Left forelimb (tissue), 1 donor: ENCODE measurements at regions not wholly inside any gene's neighbourhood (a gene's known extent, or its start where the extent isn't known, plus 50 kb on each side); places are given as distances from the start of the nearest gene placed in this dataset.

Experiments
- DNase-seq: peaks from one replicate; pipeline ENCODE4 v3.0.0-alpha.2; 2018; ENCODE audit warnings: low spot score

GRCh38 chr6:138577151-138577915 is 78.0 kb upstream of the NHSL1 start:
- DNase-seq, result no peak

- no peak for DNase-seq
Measured at GRCh38 chr6:138580040-138580439, 80.7 kb upstream of the NHSL1 start.

GRCh38 chr6:138580801-138581200 is 81.5 kb upstream of the NHSL1 start:
- DNase-seq, result no peak

- no peak for DNase-seq
Measured at GRCh38 chr6:138582573-138582972, 83.3 kb upstream of the NHSL1 start.

GRCh38 chr6:138586638-138587037 is 87.3 kb upstream of the NHSL1 start:
- DNase-seq, result no peak

- DNase-seq, result no peak
Measured at GRCh38 chr6:138588805-138589434, 89.6 kb upstream of the NHSL1 start.

GRCh38 chr6:138590796-138591709 is 91.8 kb upstream of the NHSL1 start:
- no peak for DNase-seq

- no peak for DNase-seq
Measured at GRCh38 chr6:138592749-138593123, 93.4 kb upstream of the NHSL1 start.

- no peak for DNase-seq
Measured at GRCh38 chr6:138593124-138593877, 94.0 kb upstream of the NHSL1 start.

GRCh38 chr6:138593909-138594757 is 94.8 kb upstream of the NHSL1 start:
- no peak for DNase-seq

- DNase-seq, result no peak
Measured at GRCh38 chr6:138594758-138595140, 95.5 kb upstream of the NHSL1 start.

- DNase-seq, result no peak
Measured at GRCh38 chr6:138596126-138596525, 96.8 kb upstream of the NHSL1 start.

- no peak for DNase-seq
Measured at GRCh38 chr6:138596591-138596990, 97.3 kb upstream of the NHSL1 start.

GRCh38 chr6:138597336-138597735 is 98.0 kb upstream of the NHSL1 start:
- no peak for DNase-seq

- no peak for DNase-seq
Measured at GRCh38 chr6:138598562-138599173, 99.4 kb upstream of the NHSL1 start.

GRCh38 chr6:138600261-138600660 is 101.0 kb upstream of the NHSL1 start:
- no peak for DNase-seq

GRCh38 chr6:138600726-138601125 is 101.4 kb upstream of the NHSL1 start:
- no peak for DNase-seq

- no peak for DNase-seq
Measured at GRCh38 chr6:138601128-138601527, 101.8 kb upstream of the NHSL1 start.

- no peak for DNase-seq
Measured at GRCh38 chr6:138605958-138606357, 106.7 kb upstream of the NHSL1 start.
